Thyroid gland (tissue), 4 donors: ENCODE measurements at regions not wholly inside any gene's neighbourhood (a gene's known extent, or its start where the extent isn't known, plus 50 kb on each side); places are given as distances from the start of the nearest gene placed in this dataset.

Source experiments
- DNase-seq, 2 donors: peaks; one replicate each; pipeline ENCODE4 v3.0.0-alpha.2; 2019
- H3K27ac ChIP-seq, 3 donors: fragments of 200-600 bp; sonication (generic); 1 replicate in 2 of 3; 2 replicates in 1 of 3; pipeline ENCODE4 v1.5.1; 2016 to 2019; ENCODE audit warnings: mild to moderate bottlenecking in 1 of 3, moderate library complexity in 1 of 3
- H3K27me3 ChIP-seq: fragments of 200-600 bp; sonication (generic); one replicate; pipeline ENCODE4 v1.5.1; 2019
- H3K36me3 ChIP-seq, 2 donors: fragments of 200-600 bp; sonication (generic); one replicate each; pipeline ENCODE4 v1.5.1; 2016 to 2019
- H3K4me1 ChIP-seq, 2 donors: fragments of 200-600 bp; sonication (generic); one replicate each; pipeline ENCODE4 v1.5.1; 2017 to 2019
- H3K4me3 ChIP-seq, 3 donors: fragments of 200-600 bp; sonication (generic); replicated peaks in 1 of 3; 1 replicate in 2 of 3; 2 replicates in 1 of 3; pipeline ENCODE4 v1.5.1; 2016; ENCODE audit warnings: mild to moderate bottlenecking in 1 of 3
- H3K9me3 ChIP-seq: fragments of 200-600 bp; sonication (generic); one replicate; pipeline ENCODE4 v1.5.1; 2017
- CTCF ChIP-seq, 6 experiments: fragments of 200-600 bp in 3 of 6; fragments of 450-650 bp in 3 of 6; sonication (generic) in 3 of 6; IDR thresholded peaks; one replicate each; pipeline ENCODE4 v1.5.1; 2016 to 2019; ENCODE audit warnings: antibody characterized with exemption in 6 of 6, mild to moderate bottlenecking in 2 of 6, inconsistent platforms in 1 of 6, moderate library complexity in 1 of 6
- POLR2A ChIP-seq, 2 donors: fragments of 450-650 bp; IDR thresholded peaks; one replicate each; pipeline ENCODE4 v1.6.1; 2017; ENCODE audit warnings: antibody characterized with exemption in 2 of 2, mild to moderate bottlenecking in 2 of 2, moderate library complexity in 1 of 2
- WGBS, 2 donors: methylation state at CpG; one replicate each; pipeline ENCODE4 v1.1.5; 2017; 5-methylcytosine and 5-hydroxymethylcytosine counted together
- intact Hi-C: fragments of 100-400 bp; cut with DNase I; formaldehyde crosslinking; loops from one replicate; pipeline ENCODE4 v1.15.1; 2023

GRCh38 chr6:112877134-112878100 lies 530.3 kb downstream of the RFPL4B start:
- Histone ChIP-seq H3K9me3 (no peaks in the 10 kb centered on the region), H3K4me3 (no peak overlapping the region), H3K27me3 (no peaks in the 10 kb centered on the region), H3K4me1 (peaks cover 0 to 10% of the 10 kb centered on the region in 2 donors), H3K36me3 (no peaks in the 10 kb centered on the region), H3K27ac (no peak overlapping the region)
- TF ChIP-seq CTCF (IDR thresholded peaks at IDR 0.05) (no peak), POLR2A (IDR thresholded peaks at IDR 0.05) (no peak)
- no peak for DNase-seq
- WGBS, 2 donors, result 57 to 67% methylated on average over 4 of the region's 4 CpGs
- intact Hi-C loops, result no loop called here

GRCh38 chr6:112879920-112880413 lies 532.8 kb downstream of the RFPL4B start:
- intact Hi-C loops, result no loop called here
- 93 to 94% methylated on average over 5 to 8 of the region's 20 CpGs for WGBS, 2 donors
- Histone ChIP-seq H3K9me3 (no peaks in the 10 kb centered on the region), H3K36me3 (no peaks in the 10 kb centered on the region), H3K4me1 (peaks cover 0 to 10% of the 10 kb centered on the region in 2 donors), H3K27me3 (no peaks in the 10 kb centered on the region), H3K4me3 (no peak overlapping the region), H3K27ac (no peak overlapping the region)
- TF ChIP-seq CTCF (IDR thresholded peaks at IDR 0.05), result peak in 2 of 6 experiments; percentile 21 to 23
- no peak for TF ChIP-seq POLR2A (IDR thresholded peaks at IDR 0.05)
- peak; percentile 25 to 61 for DNase-seq

GRCh38 chr6:112881027-112881426 lies 533.9 kb downstream of the RFPL4B start:
- WGBS, 2 donors, result 83 to 85% methylated on average over 3 of the region's 3 CpGs
- intact Hi-C loops, result no loop called here

GRCh38 chr6:112881828-112882780 lies 535.0 kb downstream of the RFPL4B start:
- H3K9me3 ChIP-seq, result no peaks in the 10 kb centered on the region
- intact Hi-C loops, result no loop called here
- TF ChIP-seq POLR2A (IDR thresholded peaks at IDR 0.05) (no peak), CTCF (IDR thresholded peaks at IDR 0.05) (no peak)
- H3K4me1 ChIP-seq, result peaks cover 0 to 10% of the 10 kb centered on the region in 2 donors
- 86 to 91% methylated on average over 2 of the region's 2 CpGs for WGBS, 2 donors
- no peak overlapping the region for H3K27ac ChIP-seq
- no peaks in the 10 kb centered on the region for H3K36me3 ChIP-seq
- H3K27me3 ChIP-seq, result no peaks in the 10 kb centered on the region
- no peak overlapping the region for H3K4me3 ChIP-seq
- DNase-seq, result no peak

More at GRCh38 chr6:112881027-112881426, 533.9 kb downstream of the RFPL4B start:
- Histone ChIP-seq H3K9me3 (no peaks in the 10 kb centered on the region), H3K36me3 (no peaks in the 10 kb centered on the region), H3K27me3 (no peaks in the 10 kb centered on the region), H3K4me1 (peaks cover 0 to 10% of the 10 kb centered on the region in 2 donors), H3K27ac (no peak overlapping the region), H3K4me3 (no peak overlapping the region)
- TF ChIP-seq POLR2A (IDR thresholded peaks at IDR 0.05) (no peak), CTCF (IDR thresholded peaks at IDR 0.05) (no peak)
- no peak for DNase-seq
